Spinal cord (tissue), 9 donors: ENCODE measurements at regions not wholly inside any gene's neighbourhood (a gene's known extent, or its start where the extent isn't known, plus 50 kb on each side); places are given as distances from the start of the nearest gene placed in this dataset.
A peak's percentile ranks its signal among the peaks of the same experiment; 100 is the strongest.

Source experiments
- DNase-seq, 6 donors: peaks; one replicate each; pipeline versions ENCODE4 v3.0.0 to v3.0.0-alpha.2; 2013 to 2015; ENCODE audit warnings: low spot score in 6 of 6, low read depth in 4 of 6
- H3K27ac ChIP-seq: one replicate; pipeline ENCODE4 v1.5.1; 2013; ENCODE audit warnings: low read depth, low read length, control low read depth
- H3K27me3 ChIP-seq: one replicate; pipeline ENCODE4 v1.6.1; 2013; ENCODE audit warnings: low read length; ENCODE audit not compliant: control insufficient read depth, insufficient read depth
- H3K36me3 ChIP-seq: one replicate; pipeline ENCODE4 v1.6.1; 2013; ENCODE audit warnings: low read length; ENCODE audit not compliant: control insufficient read depth, insufficient read depth
- H3K4me1 ChIP-seq: one replicate; pipeline ENCODE4 v1.6.1; 2013; ENCODE audit warnings: low read length; ENCODE audit not compliant: control insufficient read depth, insufficient read depth
- H3K4me3 ChIP-seq: one replicate; pipeline ENCODE4 v1.5.1; 2013; ENCODE audit warnings: low read depth, low read length, control low read depth
- H3K9me3 ChIP-seq: one replicate; pipeline ENCODE4 v1.6.1; 2013; ENCODE audit warnings: low read length; ENCODE audit not compliant: control insufficient read depth, insufficient read depth
- WGBS: methylation state at CpG from one replicate; pipeline ENCODE4 v1.1.5; 2013; ENCODE audit warnings: missing lambda C conversion rate; ENCODE audit not compliant: insufficient coverage; 5-methylcytosine and 5-hydroxymethylcytosine counted together
- donor health status: healthy.

DNA sequence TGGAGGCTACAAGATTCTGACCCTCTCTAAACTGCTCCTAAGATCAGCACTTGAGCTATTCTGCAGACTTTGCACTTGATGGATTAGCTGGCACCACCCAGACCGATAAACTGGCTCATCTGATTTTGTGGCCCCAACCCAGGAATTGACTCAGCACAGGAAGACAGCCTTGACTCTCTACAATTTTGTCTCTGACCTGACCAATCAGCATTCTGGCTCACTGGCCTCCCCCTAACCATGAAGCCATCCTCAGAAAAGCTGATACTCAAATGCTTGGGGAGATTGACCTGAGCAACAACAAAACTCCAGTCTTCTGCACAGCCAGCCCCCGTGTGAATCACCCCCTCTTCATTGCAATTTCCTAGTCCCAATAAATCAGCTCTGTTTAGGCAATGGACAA lies 195.4 kb upstream of the PPP1R2C start:
- Histone ChIP-seq H3K27me3 (no peaks in the 10 kb centered on the region), H3K4me1 (no peaks in the 10 kb centered on the region), H3K27ac (no peak overlapping the region), H3K36me3 (no peaks in the 10 kb centered on the region), H3K4me3 (no peak overlapping the region), H3K9me3 (no peaks in the 10 kb centered on the region)
- no peak for DNase-seq
- 70% methylated on average over 2 of the region's 2 CpGs for WGBS

DNA sequence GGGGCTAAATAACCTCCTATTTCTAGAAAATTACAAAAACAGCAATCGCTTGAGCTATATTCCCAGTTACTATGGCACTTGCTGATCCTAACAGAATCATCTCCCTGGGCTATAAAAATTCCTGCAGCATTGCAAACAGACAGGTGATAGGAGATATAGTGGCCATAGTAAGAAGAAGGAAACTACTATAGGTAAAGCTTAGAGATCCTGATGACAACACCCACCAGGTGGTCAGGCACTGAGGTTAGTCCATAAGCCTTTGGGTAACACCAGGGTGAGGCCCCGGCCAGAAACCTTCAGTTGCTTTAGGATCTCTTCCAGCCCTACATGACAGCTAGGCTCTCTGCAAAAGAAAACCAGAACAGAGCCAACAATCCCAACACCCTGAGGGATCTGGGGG lies 197.9 kb upstream of the PPP1R2C start:
- Histone ChIP-seq H3K27ac (no peak overlapping the region), H3K4me1 (no peaks in the 10 kb centered on the region), H3K36me3 (no peaks in the 10 kb centered on the region), H3K9me3 (no peaks in the 10 kb centered on the region), H3K27me3 (no peaks in the 10 kb centered on the region), H3K4me3 (no peak overlapping the region)
- DNase-seq = no peak
- WGBS = 40% methylated on average over 1 of the region's 2 CpGs

DNA sequence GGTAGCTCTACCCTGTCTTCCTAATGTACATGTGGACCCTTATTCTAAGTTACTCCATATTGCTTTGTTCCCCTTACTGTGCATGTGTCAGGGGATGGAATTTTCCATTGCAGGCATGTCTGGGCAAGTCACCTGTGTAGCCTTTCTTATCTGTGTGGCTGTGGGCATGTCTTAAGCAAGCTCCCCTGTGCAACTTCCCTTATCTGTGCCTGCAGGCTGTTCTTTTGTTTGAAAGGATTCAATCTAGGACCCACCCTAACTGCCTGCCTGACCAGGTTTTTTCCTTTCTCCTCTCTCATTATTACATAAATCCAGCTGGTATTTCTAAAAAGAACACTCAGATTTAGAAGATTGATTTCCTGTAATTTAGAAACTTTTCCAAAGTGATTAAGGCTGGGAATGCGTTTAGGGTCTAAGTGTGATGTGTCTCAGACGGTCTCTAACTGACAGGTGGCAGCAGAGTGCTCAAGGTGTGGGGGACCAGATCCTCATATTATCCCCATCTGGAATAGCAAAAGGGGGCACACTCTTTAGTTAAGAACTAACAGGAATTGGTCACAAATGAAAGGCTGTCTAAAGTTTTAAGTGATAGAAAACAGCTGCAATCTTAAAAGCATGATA lies 198.9 kb upstream of the PPP1R2C start:
- no CpG with 5 or more reads among the region's 2 CpGs for WGBS

DNA sequence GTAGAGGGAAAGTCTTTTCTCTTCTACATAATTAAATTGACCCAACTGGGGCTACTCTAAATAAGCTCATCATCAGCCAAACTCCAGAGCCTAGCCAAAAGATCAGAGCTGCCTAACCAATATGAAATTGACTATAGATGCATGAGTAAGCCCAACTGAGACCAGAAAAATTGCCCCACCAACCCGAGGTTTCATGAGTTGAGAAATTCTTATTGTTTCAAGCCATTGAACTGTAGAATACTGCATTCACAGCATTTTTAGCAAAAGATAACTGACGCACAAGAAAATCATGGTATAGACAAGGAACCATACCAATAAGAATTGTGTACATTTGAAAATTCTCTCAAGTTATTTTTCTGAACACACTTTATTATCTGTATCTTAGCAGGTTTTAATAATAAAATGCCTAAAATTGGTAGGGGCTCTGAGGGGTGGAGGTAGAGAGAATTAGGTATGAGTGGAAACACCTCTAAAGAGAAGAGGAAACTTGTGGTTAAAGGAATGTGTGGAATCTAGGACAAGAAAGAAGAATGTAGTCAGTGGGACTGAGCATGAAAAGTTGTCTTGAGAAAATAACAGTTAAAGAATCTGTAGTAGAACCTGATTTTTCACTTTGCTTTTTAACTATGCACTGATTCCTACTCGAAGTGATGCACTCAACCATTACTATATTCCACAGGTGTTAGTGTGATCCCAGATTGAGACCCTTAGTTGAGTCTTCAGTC lies 200.9 kb upstream of the PPP1R2C start:
- DNase-seq = no peak
- H3K36me3 ChIP-seq = no peaks in the 10 kb centered on the region
- H3K4me3 ChIP-seq = no peak overlapping the region
- no peaks in the 10 kb centered on the region for H3K4me1 ChIP-seq
- no CpG with 5 or more reads among the region's 3 CpGs for WGBS
- no peaks in the 10 kb centered on the region for H3K27me3 ChIP-seq
- no peaks in the 10 kb centered on the region for H3K9me3 ChIP-seq
- no peak overlapping the region for H3K27ac ChIP-seq

More for the DNA sequence above, 198.9 kb upstream of the PPP1R2C start:
- Histone ChIP-seq H3K4me1 (no peaks in the 10 kb centered on the region), H3K4me3 (no peak overlapping the region), H3K27ac (no peak overlapping the region), H3K9me3 (no peaks in the 10 kb centered on the region), H3K27me3 (no peaks in the 10 kb centered on the region), H3K36me3 (no peaks in the 10 kb centered on the region)
- DNase-seq = no peak

DNA sequence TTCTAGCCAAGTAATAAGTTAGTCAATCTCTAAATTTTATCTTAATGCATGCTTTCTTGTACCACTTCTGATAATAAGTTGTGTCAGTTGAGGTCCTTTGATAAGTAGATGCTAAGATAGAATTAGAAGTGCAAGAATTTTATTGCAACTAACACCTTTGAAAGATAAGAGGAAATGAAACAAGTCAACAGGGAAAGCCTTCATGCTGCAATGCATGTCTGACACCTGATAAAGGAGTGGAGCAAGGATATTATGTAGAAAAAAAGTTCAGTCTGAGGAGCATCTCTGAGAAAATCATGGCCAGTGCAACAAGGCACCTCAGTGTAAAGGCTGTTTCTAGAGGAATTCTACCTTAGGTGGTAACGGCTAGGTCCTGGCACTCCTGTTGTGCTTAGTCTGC lies 210.7 kb upstream of the PPP1R2C start:
- Histone ChIP-seq H3K4me1 (no peaks in the 10 kb centered on the region), H3K4me3 (no peak overlapping the region), H3K9me3 (no peaks in the 10 kb centered on the region), H3K27ac (no peak overlapping the region), H3K27me3 (peaks cover 3% of the 10 kb centered on the region), H3K36me3 (no peaks in the 10 kb centered on the region)
- no peak for DNase-seq
- 83% methylated on average over 1 of the region's 1 CpG for WGBS

DNA sequence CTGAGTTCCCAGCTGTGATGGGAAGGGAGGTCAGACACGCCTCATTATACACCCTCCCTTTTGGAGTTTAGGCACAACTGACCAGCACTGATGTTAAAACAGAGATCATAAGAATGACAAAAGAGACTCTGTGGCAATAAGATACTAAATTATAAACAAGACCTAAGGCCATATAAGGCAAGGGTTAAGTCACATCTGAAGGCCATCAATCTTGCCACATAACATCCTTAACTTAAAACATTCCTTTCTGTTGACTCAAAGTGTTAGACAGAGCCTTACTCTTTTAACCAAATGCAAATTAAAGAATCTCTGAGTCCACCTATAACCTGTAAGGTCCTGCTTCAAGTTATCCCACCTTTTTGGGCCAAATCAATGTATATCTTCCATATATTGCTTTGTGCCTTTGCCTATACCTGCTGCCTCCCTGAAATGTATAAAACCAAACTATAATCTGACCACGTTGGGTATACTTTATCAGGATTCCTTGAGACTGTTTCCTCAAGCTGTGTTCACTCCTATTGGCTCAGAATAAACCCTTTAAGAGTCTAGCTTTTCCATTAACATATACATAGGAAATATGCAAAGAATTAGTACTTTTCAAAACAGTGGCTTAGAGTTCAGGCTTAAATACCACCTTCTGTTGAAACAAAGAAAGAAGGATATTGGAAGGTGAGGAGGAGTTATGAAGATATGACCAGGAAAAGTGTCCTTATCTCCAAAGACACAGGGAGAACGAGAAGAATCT lies 214.4 kb upstream of the PPP1R2C start:
- H3K9me3 ChIP-seq = no peaks in the 10 kb centered on the region
- DNase-seq = no peak
- no peak overlapping the region for H3K27ac ChIP-seq
- no peaks in the 10 kb centered on the region for H3K4me1 ChIP-seq
- no peaks in the 10 kb centered on the region for H3K36me3 ChIP-seq
- no peaks in the 10 kb centered on the region for H3K27me3 ChIP-seq
- 100% methylated on average over 1 of the region's 3 CpGs for WGBS
- no peak overlapping the region for H3K4me3 ChIP-seq

DNA sequence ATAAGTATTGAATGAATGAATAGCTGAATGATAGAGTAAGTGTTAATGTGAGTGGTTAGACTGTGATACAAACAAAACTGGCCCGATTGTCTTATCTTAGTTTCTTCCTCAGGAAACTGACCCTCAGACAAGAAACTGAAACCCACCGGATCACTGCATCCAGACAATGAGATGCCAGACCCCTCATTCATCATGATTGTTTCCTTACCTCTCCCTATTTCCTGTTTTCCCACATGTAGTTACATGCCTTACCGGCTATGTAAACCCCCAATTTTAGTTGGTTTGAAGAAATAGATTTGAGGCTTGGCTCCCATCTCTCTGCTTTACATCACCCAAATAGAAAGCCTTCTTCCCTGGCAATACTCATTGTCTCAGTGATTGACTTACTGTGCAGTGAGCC lies 218.9 kb upstream of the PPP1R2C start:
- H3K4me3 ChIP-seq = no peak overlapping the region
- H3K4me1 ChIP-seq = no peaks in the 10 kb centered on the region
- H3K27ac ChIP-seq = no peak overlapping the region
- WGBS = 14% methylated on average over 1 of the region's 3 CpGs
- H3K36me3 ChIP-seq = no peaks in the 10 kb centered on the region
- H3K9me3 ChIP-seq = no peaks in the 10 kb centered on the region
- no peaks in the 10 kb centered on the region for H3K27me3 ChIP-seq
- DNase-seq = no peak

DNA sequence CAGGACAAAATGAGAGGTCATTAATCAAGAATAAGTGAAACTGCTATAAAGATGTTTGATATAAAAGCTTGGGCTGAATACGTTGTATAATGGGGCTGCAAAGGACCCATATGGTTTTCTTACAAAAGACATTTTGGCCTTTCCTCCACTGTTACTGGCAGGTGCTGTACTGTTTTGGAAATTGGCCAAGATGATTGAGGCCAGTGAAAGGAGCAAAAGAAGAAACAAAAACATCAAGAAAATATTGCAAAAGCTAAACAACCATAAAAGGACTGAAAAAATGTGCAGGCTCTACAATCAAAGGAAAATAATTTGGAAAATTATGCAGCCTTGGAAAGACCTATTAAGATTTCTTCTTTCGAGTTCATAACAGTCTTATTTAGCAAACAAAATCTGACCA lies 222.2 kb upstream of the PPP1R2C start:
- H3K9me3 ChIP-seq = no peaks in the 10 kb centered on the region
- H3K4me3 ChIP-seq = no peak overlapping the region
- H3K27ac ChIP-seq = no peak overlapping the region
- no CpG with 5 or more reads among the region's 2 CpGs for WGBS
- peak in 1 of 6 donors; percentile 20 for DNase-seq
- no peaks in the 10 kb centered on the region for H3K4me1 ChIP-seq
- peaks cover 2% of the 10 kb centered on the region for H3K27me3 ChIP-seq
- H3K36me3 ChIP-seq = no peaks in the 10 kb centered on the region

DNA sequence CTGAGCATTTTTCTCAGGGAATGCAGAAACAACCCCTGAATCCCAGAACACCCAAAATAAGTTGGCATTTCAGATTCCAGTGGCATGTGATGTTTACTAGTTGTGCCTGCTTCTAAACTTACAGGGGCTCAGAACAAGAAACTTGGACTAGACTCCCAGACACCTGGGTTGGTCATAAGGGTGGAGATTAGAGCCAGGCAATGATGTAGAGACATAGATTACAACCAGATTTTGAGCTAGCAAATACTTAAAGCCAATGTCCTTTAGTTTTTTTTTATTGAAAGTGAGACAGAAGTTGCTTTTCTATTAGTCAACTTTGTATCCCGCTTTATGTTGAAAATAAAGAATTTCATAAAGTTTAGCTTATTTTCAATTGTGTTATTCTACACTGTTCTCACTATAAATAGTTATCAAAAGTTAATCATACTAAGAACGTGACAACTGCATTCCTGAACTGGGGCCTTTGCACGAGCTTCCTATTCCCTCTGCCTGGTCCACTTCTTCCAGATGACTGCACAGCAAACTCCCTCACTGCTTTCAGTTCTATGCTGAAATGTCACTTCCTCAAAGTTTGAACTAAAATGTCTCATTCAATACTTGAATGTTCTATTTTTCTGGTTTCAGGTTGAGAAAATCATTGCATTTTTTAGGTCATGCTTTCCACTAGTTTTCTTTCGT lies 224.7 kb upstream of the PPP1R2C start:
- 56% methylated on average over 2 of the region's 4 CpGs for WGBS
- H3K27me3 ChIP-seq = peaks cover 2% of the 10 kb centered on the region
- H3K36me3 ChIP-seq = no peaks in the 10 kb centered on the region
- no peaks in the 10 kb centered on the region for H3K4me1 ChIP-seq
- no peak overlapping the region for H3K4me3 ChIP-seq
- H3K9me3 ChIP-seq = no peaks in the 10 kb centered on the region
- no peak overlapping the region for H3K27ac ChIP-seq
- DNase-seq = no peak
